Activated B cell treated with CpG ODN at 0.5 μM for 24 hours (primary cell): ENCODE measurements at regions not wholly inside any gene's neighbourhood (a gene's known extent, or its start where the extent isn't known, plus 50 kb on each side); places are given as distances from the start of the nearest gene placed in this dataset.

Experiments used
- ATAC-seq: fragments of 200-7000 bp; cut with Tn5 transposase; one replicate; pipeline ENCODE4 v1.10.0; 2021; ENCODE audit warnings: low read depth, mild to moderate bottlenecking, moderate library complexity
- CTCF ChIA-PET: fragments of 350-600 bp; sonication (Branson Sonifier 250); formaldehyde crosslinking; loops from one replicate; lab custom pipeline; 2021; ENCODE audit warnings: antibody characterized with exemption; lab: Charles Lee
- POLR2A ChIA-PET: fragments of 350-600 bp; sonication (Branson Sonifier 250); formaldehyde crosslinking; loops from one replicate; lab custom pipeline; 2021; ENCODE audit warnings: antibody characterized with exemption; lab: Charles Lee
- DNase-seq: peaks from one replicate; pipeline ENCODE4 v3.0.0; 2022
- H3K27ac Mint-ChIP-seq: one replicate; pipeline ENCODE4 v1.8.0; 2020; ENCODE audit warnings: mixed read lengths
- H3K27me3 Mint-ChIP-seq: one replicate; pipeline ENCODE4 v1.8.0; 2021; ENCODE audit warnings: mixed read lengths
- H3K36me3 Mint-ChIP-seq: one replicate; pipeline ENCODE4 v1.8.0; 2021; ENCODE audit warnings: low read depth, mixed read lengths
- H3K4me1 Mint-ChIP-seq: one replicate; pipeline ENCODE4 v1.8.0; 2021; ENCODE audit warnings: mixed read lengths
- H3K4me3 Mint-ChIP-seq: one replicate; pipeline ENCODE4 v1.8.0; 2020; ENCODE audit warnings: mild to moderate bottlenecking, mixed read lengths
- H3K9me3 Mint-ChIP-seq: one replicate; pipeline ENCODE4 v1.8.0; 2020; ENCODE audit warnings: mixed read lengths
- CTCF ChIP-seq: fragments of 200-600 bp; IDR thresholded peaks from one replicate; pipeline ENCODE4 v1.8.0; 2022; ENCODE audit warnings: antibody characterized with exemption, mild to moderate bottlenecking
- intact Hi-C: fragments of 100-400 bp; cut with micrococcal nuclease; formaldehyde crosslinking; loops from one replicate; pipeline ENCODE4 v1.15.1; 2024

DNA sequence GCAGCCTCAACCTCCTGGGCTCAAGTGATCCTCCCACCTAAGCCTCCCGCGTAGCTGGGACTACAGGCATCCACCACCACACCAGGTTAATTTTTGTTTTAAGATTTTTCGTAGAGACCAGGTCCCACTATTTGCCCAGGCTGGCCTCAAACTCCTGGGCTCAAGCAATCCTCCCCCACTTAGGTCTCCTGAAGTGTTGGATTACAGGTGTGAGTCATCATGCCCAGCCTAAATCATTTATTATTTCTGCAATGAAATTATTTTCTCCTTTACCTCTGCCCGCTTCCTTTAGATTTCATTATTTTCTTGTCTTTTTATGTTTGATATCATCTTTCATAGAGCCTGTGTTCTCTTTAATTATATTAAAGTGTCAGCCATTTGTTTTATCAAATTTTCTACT is 165.2 kb upstream of the OTX2 start:
- peaks cover 5% of the 10 kb centered on the region for H3K27me3 Mint-ChIP-seq
- no peaks in the 10 kb centered on the region for H3K9me3 Mint-ChIP-seq
- no peak overlapping the region for H3K4me3 Mint-ChIP-seq
- no peak for TF ChIP-seq CTCF
- DNase-seq = no peak
- CTCF ChIA-PET = no interaction called here
- H3K27ac Mint-ChIP-seq = no peak overlapping the region
- H3K36me3 Mint-ChIP-seq = no peaks in the 10 kb centered on the region
- POLR2A ChIA-PET = no interaction called here
- intact Hi-C loops = no loop called here
- no peaks in the 10 kb centered on the region for H3K4me1 Mint-ChIP-seq
- ATAC-seq = no peak

DNA sequence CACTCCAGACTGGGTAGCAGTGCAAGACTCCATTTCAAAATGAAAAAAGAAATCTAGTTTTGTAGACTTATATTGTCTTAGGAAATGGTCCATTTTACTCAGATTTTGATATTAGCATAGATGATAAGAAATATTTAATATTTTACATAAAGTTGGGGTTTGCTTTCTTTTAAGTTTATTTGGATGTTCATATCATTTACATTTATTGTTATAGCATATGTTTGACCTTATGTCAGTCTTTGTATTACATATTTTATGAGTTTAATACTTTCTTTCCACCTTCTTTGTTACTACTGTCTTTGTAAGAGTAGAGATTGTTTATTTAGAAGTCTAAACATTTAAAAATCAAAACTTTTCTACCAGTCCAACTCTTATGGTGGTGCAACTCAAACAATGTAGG is 162.7 kb upstream of the OTX2 start:
- no peak for TF ChIP-seq CTCF
- intact Hi-C loops = no loop called here
- peaks cover 3% of the 10 kb centered on the region for H3K9me3 Mint-ChIP-seq
- peaks cover 5% of the 10 kb centered on the region for H3K27me3 Mint-ChIP-seq
- ChIA-PET CTCF (no interaction called here), POLR2A (no interaction called here)
- H3K4me1 Mint-ChIP-seq = no peaks in the 10 kb centered on the region
- ATAC-seq = no peak
- H3K4me3 Mint-ChIP-seq = no peak overlapping the region
- H3K36me3 Mint-ChIP-seq = no peaks in the 10 kb centered on the region
- no peak for DNase-seq
- no peak overlapping the region for H3K27ac Mint-ChIP-seq

DNA sequence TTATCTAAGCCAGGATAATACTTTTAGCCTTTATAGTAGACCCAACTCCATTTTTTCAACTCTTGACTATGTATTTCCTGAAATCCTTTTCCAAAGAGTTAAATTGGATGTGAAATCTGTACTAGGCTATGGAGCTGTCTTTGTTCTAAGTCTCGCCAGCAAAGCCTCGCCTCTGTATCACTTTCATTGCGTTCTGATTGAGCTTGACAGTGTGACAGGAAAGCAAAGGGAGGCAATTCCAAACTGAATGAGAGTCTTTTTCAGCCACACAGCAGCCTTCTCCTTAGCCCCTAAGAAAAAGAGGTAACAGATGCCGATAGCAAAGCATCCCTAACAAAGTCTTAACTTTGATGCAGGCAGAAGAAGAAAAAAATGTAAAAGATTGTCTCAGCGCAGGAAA is 154.6 kb upstream of the OTX2 start:
- no peak overlapping the region for H3K27ac Mint-ChIP-seq
- H3K36me3 Mint-ChIP-seq = no peaks in the 10 kb centered on the region
- intact Hi-C loops = no loop called here
- ATAC-seq = no peak
- H3K27me3 Mint-ChIP-seq = no peaks in the 10 kb centered on the region
- H3K4me3 Mint-ChIP-seq = no peak overlapping the region
- TF ChIP-seq CTCF = no peak
- ChIA-PET CTCF (no interaction called here), POLR2A (no interaction called here)
- no peak for DNase-seq
- H3K9me3 Mint-ChIP-seq = peaks cover 3% of the 10 kb centered on the region
- H3K4me1 Mint-ChIP-seq = no peaks in the 10 kb centered on the region

- Mint-ChIP-seq H3K4me1 (no peaks in the 10 kb centered on the region), H3K9me3 (no peaks in the 10 kb centered on the region), H3K36me3 (no peaks in the 10 kb centered on the region), H3K27ac (no peak overlapping the region), H3K4me3 (no peak overlapping the region), H3K27me3 (no peaks in the 10 kb centered on the region)
- ATAC-seq (no peak), DNase-seq (no peak)
- POLR2A ChIA-PET = no interaction called here
- intact Hi-C loops = no loop called here
- CTCF ChIA-PET = no interaction called here
- no peak for TF ChIP-seq CTCF
Observed at GRCh38 chr14:56963381-56963780, 153.1 kb upstream of the OTX2 start.

GRCh38 chr14:56962444-56963080 is 152.3 kb upstream of the OTX2 start:
- ChIA-PET POLR2A (no interaction called here), CTCF (no interaction called here)
- Mint-ChIP-seq H3K9me3 (no peaks in the 10 kb centered on the region), H3K27me3 (no peaks in the 10 kb centered on the region), H3K4me3 (no peak overlapping the region), H3K4me1 (no peaks in the 10 kb centered on the region), H3K27ac (no peak overlapping the region), H3K36me3 (no peaks in the 10 kb centered on the region)
- DNase-seq = no peak
- intact Hi-C loops = no loop called here
- ATAC-seq = no peak
- TF ChIP-seq CTCF = no peak
